Mucosa of gallbladder (tissue), 1 donor: ENCODE measurements at regions not wholly inside any gene's neighbourhood (a gene's known extent, or its start where the extent isn't known, plus 50 kb on each side); places are given as distances from the start of the nearest gene placed in this dataset.
"Not testable (repeated sequence)": the region's sequence is repeated elsewhere in the genome, so short reads cannot be mapped to it uniquely, and the experiment has no call there.

Experiments used
- DNase-seq: peaks from one replicate; pipeline ENCODE4 v3.0.0-alpha.2; 2020; ENCODE audit warnings: low spot score
- donor health status: DM: no; HTN: no; CAD: no.

DNA sequence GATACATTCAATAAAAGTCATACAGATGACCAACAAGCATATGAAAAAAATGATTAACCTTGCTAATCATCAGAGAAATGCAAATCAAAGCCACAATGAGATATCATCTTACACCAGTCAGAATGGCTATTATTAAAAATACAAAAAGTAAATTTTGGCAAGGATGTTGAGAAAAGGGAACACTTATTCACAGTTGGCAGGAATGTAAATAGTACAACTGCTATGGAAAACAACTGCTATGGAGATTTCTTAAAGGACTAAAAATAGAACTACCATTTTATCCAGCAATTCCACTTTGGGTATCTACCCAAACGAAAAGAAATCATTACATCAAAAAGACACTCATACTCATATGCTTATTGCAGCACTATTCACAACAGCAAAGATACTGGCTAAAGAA is 1121.8 kb downstream of the TBL1XR1 start:
- no peak for DNase-seq

DNA sequence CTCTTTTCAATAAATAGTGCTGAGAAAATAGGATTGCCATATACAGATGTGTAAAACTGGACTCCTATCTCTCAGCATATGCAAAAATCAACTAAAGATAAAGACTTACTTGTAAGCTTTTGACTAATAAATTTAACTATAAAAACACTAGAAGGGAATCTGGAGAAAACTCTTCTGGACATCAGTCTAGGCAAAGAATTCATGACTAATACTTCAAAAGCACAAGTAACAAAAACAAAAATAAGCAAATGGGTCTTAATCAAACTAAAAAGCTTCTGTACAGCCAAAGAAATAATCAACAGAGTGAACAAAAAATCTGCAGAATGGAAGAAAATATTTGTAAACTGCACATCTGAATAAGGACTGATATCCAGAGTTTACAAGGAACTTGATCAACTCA is 1122.2 kb downstream of the TBL1XR1 start:
- DNase-seq, result no peak

DNA sequence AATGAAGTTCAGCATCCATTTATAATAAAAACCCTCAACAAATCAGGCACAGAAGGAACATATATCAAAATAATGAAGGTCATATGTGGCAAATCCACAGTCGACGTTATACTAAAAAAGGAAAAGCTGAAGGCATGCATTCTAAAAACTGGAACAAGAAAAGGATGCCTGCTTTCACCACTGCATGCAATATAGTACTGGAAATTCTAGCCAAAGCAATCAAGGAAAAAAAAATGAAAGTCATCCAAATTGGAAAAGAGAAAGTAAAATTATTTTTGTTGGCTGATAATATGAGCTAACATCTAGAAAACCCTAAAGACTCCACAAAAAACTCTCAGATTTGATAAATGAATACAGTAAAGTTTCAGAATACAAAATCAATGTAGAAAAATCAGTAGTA is 1123.2 kb downstream of the TBL1XR1 start:
- DNase-seq, result no peak

DNA sequence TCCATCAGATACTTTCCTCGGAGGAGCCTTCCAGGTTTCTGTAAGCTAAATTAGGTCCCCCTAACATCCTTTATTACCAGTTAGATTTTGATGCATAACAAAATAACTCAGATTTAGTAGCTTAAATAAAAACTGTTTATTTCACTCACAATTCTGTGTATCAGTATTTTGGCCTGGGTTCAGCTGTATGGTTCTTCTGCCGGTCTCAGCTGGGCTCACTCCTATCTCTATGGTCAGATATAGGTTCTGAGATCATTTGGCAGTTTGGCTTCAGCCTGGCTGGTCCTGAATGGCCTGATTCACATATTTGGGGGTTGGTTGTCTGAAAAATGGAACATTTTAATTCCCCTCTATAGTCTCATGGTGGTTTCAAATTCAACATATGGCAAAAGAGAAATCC is 1125.3 kb downstream of the TBL1XR1 start:
- DNase-seq, result no peak

DNA sequence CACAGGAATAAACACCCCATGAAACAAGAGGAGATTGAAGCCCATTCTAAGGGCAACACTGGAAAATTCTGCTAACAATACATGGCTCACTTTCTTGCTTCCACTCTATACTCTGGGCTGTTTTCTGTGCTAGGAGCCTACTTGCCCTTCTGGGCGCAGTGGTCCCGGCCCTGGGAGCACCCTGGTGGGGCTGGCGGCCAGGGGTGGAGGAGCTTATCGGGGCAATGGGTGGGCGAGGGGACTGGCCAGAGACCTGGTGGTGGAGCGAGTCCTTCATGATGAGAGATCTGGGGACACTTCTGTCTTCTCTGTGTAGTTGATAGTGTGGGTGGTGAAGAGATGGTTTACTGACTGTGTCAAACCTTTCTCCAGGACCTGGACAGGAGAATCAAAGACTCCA is 1128.5 kb downstream of the TBL1XR1 start:
- DNase-seq, result no peak

DNA sequence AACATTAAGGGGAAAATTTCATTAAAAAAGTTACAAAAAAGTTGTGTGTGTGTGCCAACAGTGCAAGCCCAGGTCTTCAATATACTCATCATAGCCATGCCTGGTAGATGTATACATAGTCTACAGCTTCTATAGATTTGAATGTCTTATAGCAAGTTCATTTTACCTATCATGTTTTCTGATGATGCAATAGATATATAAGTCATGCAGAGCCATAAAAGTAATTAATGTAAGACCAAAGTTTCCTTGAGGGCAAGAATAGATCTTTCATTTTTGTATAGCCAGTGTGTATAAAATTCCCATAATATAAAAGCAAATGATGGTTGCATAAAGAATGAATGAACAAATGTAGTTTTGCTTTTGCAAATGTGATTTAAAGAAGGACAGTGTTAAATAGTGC is 1138.4 kb downstream of the TBL1XR1 start:
- DNase-seq, result no peak

GRCh38 chr3:176055836-176056235 is 1141.4 kb downstream of the TBL1XR1 start:
- DNase-seq, result no peak

- no peak for DNase-seq
Measured at GRCh38 chr3:176051766-176052165, 1145.5 kb downstream of the TBL1XR1 start.

- no peak for DNase-seq
Measured at GRCh38 chr3:176046703-176047102, 1150.6 kb downstream of the TBL1XR1 start.

DNA sequence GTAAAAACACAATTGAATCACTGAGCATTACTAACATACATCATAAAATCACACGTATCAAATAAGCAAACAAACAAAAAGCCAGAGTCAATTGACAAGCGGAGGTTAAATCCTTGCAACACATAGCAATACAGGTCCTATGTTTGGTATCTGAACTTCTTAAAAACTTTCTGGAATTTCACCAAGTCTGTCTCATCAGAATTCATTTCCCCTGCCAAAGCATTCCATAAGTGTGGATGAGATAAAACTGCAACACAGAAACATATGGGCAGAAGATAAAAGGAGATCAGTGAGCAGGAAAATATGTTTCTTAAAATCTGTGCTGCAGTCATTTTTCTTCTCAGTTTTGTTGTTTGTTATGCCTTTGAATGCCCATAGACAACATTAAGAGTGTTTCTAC is 1155.5 kb downstream of the TBL1XR1 start:
- DNase-seq, result no peak

- DNase-seq, result no peak
Measured at GRCh38 chr3:176041185-176041584, 1156.1 kb downstream of the TBL1XR1 start.

GRCh38 chr3:176037636-176038035 is 1159.6 kb downstream of the TBL1XR1 start:
- no peak for DNase-seq

- no peak for DNase-seq
Measured at GRCh38 chr3:176032043-176032442, 1165.2 kb downstream of the TBL1XR1 start.

DNA sequence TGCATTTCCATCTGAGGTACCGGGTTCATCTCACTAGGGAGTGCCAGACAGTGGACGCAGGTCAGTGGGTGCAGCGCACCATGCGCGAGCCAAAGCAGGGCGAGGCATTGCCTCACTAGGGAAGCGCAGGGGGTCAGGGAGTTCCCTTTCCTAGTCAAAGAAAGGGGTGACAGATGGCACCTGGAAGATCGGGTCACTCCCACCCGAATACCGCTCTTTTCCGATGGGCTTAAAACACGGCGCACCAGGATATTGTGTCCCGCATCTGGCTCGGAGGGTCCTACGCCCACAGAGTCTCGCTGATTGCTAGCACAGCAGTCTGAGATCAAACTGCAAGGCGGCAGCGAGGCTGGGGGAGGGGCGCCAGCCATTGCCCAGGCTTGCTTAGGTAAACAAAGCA is 1157.1 kb downstream of the NAALADL2 start:
- DNase-seq, result not testable (repeated sequence)

DNA sequence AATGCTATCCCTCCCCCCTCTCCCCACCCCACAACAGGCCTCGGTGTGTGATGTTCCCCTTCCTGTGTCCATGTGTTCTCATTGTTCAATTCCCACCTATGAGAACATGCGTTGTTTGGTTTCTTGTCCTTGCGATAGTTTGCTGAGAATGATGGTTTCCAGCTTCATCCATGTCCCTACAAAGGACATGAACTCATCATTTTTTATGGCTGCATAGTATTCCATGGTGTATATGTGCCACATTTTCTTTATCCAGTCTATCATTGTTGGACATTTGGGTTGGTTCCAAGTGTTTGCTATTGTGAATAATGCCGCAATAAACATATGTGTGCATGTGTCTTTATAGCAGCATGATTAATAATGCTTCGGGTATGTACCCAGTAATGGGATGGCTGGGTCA is 1156.1 kb downstream of the NAALADL2 start:
- not testable (repeated sequence) for DNase-seq

GRCh38 chr3:176009256-176009655 is 1150.1 kb downstream of the NAALADL2 start:
- DNase-seq, result no peak

DNA sequence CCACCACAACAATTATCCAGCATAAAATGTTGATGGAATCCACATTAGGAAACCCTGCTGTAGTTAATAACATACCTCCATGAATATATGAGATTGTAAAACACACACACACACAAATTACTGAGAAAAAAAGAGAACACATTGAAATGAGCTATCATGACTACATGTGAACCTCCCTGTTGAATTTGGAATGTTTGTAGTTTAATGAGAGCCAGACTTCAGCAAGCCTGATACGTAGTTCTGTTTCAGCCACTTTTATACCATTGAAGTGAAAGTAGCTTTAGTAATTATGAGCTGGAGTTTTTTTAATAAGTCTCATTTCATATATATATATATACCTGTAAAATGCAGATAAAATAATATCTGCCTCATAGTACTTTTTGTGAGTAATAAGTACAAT is 1146.4 kb downstream of the NAALADL2 start:
- no peak for DNase-seq

DNA sequence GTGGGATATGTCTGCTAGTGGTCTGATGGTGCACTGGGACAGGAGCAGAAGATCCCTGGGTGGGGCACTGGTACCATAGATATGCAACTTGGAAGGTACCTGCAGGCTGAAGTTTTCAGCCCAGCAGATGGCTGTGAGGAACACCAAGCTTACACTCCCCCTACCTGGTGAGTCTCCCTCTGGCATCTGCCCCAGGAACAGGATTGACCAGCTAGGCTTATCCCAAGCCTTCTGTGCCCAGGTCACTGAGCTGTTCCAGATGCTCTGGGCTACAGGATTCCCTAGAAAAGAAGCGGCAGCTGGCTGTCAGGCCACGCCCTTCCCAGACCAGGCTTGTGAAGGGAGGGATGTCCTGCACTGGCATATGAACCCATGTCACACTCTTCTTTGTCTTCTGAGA is 1130.0 kb downstream of the NAALADL2 start:
- DNase-seq, result no peak

DNA sequence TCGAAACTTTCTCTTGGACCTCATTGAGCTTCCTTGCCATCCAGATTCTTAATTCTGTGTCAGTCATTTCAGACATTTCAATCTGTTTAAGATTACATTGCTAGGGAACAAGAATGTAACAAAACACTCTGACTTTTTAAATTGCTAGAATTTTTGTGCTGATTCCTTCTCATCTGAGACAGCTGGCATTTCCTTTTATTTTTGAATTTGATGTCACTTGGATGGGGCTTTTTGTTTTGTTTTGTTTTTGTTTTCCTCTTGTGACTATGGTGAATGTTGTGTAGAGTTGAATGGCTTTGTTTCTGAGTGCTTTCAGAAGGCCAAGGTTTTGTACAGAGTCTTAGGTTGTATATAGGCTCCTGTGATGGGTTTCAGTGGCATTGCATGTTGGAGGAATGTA is 1129.3 kb downstream of the NAALADL2 start:
- DNase-seq, result no peak

- DNase-seq, result no peak
Measured at GRCh38 chr3:175985781-175986180, 1126.6 kb downstream of the NAALADL2 start.

DNA sequence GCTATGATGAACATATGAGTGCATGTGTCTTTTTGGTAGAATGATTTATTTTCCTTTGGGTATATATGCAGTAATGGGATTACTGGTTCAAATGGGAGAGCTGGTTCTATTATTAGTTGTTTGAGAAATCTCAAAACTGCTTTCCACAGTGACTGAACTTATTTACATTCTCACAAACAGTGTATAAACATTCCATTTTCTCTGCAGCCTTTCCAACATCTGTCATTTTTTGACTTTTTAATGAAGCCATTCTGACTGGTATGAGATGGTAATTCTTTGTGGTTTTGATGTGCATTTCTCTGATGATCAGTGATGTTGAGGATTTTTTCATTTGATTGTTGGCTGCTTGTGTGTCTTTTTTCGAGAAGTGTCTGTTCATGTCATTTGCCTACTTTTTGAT is 1124.2 kb downstream of the NAALADL2 start:
- DNase-seq, result no peak

- no peak for DNase-seq
Measured at GRCh38 chr3:175980486-175981090, 1121.5 kb downstream of the NAALADL2 start.

DNA sequence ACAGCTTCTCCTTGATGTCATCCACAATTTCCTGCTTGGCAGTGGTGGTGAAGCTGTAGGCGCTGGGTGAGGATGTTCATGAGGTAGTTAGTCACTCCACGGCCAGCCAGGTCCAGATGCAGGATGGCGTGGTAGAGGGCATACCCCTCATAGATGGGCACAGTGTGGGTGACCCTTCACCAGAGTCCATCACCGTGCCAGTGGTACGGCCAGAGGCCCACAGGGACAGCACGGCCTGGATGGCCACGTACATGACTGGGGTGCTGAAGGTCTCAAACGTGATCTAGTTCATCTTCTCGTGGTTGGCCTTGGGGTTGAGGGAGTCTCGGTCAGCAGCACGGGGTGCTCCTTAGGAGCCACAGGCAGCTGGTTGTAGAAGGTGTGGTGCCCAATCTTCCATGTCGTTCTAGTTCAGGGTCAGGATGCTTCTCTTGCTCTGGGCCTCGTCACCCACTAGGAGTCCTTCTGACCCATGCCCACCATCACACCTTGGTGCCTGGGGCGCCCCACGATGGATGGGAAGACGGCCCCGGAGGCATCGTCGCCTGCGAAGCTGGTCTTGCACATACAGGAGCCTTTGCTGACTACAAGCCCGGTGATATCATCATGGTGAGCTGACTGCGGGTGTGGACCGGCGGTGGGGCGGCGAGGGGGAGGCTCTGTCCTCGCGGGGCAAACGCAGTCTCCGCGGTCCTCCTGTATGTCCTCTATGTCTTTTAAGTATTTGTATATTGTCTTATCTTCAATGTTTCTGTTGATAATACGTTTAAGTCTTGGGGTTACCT is 1119.0 kb downstream of the NAALADL2 start:
- DNase-seq, result no peak

GRCh38 chr3:175969456-175969855 is 1110.3 kb downstream of the NAALADL2 start:
- no peak for DNase-seq
